ENCODE measurements at regions not wholly inside any gene's neighbourhood (a gene's known extent, or its start where the extent isn't known, plus 50 kb on each side); places are given as distances from the start of the nearest gene placed in this dataset.

DNA sequence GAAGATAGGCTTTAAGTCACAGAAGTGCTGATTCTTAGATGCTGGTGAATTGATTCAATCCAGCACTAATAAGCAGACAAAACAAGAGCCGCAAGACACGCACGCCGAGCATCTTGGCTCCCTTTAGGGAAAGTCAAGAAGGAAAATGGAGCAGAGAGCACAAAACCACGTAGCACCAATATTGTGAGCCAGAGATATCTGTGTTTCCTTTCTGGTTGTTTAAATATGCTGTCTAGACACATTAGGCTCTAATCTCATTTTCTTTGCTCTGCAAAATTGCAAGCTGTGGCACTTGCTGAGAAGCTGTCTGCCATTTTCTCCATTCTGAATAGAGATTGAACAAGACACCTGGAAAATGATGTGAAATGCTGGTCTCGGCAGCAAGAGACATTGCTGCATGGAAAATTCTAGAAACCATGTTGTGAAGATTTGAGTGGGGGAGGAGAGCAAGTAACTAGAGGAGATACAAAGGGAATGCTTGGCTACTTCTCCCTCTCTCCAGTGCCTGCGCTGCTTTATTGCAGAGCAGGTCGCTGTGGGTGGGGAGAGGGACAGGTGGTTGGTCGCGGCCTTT, 336.3 kb downstream of the MED10 start:
- no peak for TF ChIP-seq EZH2 (IDR thresholded peaks at IDR 0.05; ENCODE audit: low read length)
- TF ChIP-seq, protein P1, sequence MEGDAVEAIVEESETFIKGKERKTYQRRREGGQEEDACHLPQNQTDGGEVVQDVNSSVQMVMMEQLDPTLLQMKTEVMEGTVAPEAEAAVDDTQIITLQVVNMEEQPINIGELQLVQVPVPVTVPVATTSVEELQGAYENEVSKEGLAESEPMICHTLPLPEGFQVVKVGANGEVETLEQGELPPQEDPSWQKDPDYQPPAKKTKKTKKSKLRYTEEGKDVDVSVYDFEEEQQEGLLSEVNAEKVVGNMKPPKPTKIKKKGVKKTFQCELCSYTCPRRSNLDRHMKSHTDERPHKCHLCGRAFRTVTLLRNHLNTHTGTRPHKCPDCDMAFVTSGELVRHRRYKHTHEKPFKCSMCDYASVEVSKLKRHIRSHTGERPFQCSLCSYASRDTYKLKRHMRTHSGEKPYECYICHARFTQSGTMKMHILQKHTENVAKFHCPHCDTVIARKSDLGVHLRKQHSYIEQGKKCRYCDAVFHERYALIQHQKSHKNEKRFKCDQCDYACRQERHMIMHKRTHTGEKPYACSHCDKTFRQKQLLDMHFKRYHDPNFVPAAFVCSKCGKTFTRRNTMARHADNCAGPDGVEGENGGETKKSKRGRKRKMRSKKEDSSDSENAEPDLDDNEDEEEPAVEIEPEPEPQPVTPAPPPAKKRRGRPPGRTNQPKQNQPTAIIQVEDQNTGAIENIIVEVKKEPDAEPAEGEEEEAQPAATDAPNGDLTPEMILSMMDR (optimal IDR thresholded peaks at IDR 0.05 in 1 of 3, IDR thresholded peaks at IDR 0.05 in 1 of 3, conservative IDR thresholded peaks at IDR 0.05 in 1 of 3; ENCODE audit: extremely low read depth in 1 of 3, insufficient read depth in 2 of 3, low read length in 3 of 3), result no peak

All from keratinocyte (primary cell).